Osteocyte (in vitro differentiated cells): ENCODE measurements at regions not wholly inside any gene's neighbourhood (a gene's known extent, or its start where the extent isn't known, plus 50 kb on each side); places are given as distances from the start of the nearest gene placed in this dataset.

Experiments
- DNase-seq: peaks from one replicate; pipeline ENCODE4 v3.0.0; 2021; ENCODE audit warnings: mixed read lengths; ENCODE audit not compliant: unreplicated experiment; ENCODE audit errors: extremely low spot score
- H3K27ac Mint-ChIP-seq: one replicate; pipeline ENCODE4 v1.8.0; 2021; ENCODE audit warnings: mild to moderate bottlenecking, mixed read lengths; ENCODE audit not compliant: unreplicated experiment
- H3K27me3 Mint-ChIP-seq: one replicate; pipeline ENCODE4 v1.8.0; 2021; ENCODE audit warnings: mixed read lengths; ENCODE audit not compliant: unreplicated experiment
- H3K36me3 Mint-ChIP-seq: one replicate; pipeline ENCODE4 v1.8.0; 2021; ENCODE audit warnings: mixed read lengths; ENCODE audit not compliant: unreplicated experiment
- H3K4me1 Mint-ChIP-seq: one replicate; pipeline ENCODE4 v1.8.0; 2021; ENCODE audit warnings: mixed read lengths; ENCODE audit not compliant: unreplicated experiment
- H3K4me3 Mint-ChIP-seq: one replicate; pipeline ENCODE4 v1.8.0; 2021; ENCODE audit warnings: mild to moderate bottlenecking, moderate library complexity, mixed read lengths; ENCODE audit not compliant: unreplicated experiment
- H3K9me3 Mint-ChIP-seq: one replicate; pipeline ENCODE4 v1.8.0; 2021; ENCODE audit warnings: mixed read lengths; ENCODE audit not compliant: unreplicated experiment
- CTCF ChIP-seq: fragments of 200-600 bp; sonication (generic); IDR thresholded peaks from 2 replicates; pipeline ENCODE4 v1.5.0; 2021; ENCODE audit warnings: antibody characterized with exemption, mild to moderate bottlenecking, moderate library complexity

GRCh38 chr11:135043434-135043833 is 631.4 kb upstream of the B3GAT1 start:
- no peak overlapping the region for H3K4me3 Mint-ChIP-seq

GRCh38 chr11:135037828-135038227 is 625.8 kb upstream of the B3GAT1 start:
- no peaks in the 10 kb centered on the region for H3K9me3 Mint-ChIP-seq
- no peaks in the 10 kb centered on the region for H3K4me1 Mint-ChIP-seq
- no peak for DNase-seq
- peaks cover 5% of the 10 kb centered on the region for H3K27me3 Mint-ChIP-seq
- no peaks in the 10 kb centered on the region for H3K36me3 Mint-ChIP-seq
- H3K27ac Mint-ChIP-seq = no peak overlapping the region
- no peak for TF ChIP-seq CTCF
- H3K4me3 Mint-ChIP-seq = no peak overlapping the region

More at GRCh38 chr11:135043434-135043833, 631.4 kb upstream of the B3GAT1 start:
- Mint-ChIP-seq H3K27ac (no peak overlapping the region), H3K9me3 (no peaks in the 10 kb centered on the region), H3K27me3 (no peaks in the 10 kb centered on the region), H3K36me3 (no peaks in the 10 kb centered on the region), H3K4me1 (no peaks in the 10 kb centered on the region)
- TF ChIP-seq CTCF = no peak
- no peak for DNase-seq

DNA sequence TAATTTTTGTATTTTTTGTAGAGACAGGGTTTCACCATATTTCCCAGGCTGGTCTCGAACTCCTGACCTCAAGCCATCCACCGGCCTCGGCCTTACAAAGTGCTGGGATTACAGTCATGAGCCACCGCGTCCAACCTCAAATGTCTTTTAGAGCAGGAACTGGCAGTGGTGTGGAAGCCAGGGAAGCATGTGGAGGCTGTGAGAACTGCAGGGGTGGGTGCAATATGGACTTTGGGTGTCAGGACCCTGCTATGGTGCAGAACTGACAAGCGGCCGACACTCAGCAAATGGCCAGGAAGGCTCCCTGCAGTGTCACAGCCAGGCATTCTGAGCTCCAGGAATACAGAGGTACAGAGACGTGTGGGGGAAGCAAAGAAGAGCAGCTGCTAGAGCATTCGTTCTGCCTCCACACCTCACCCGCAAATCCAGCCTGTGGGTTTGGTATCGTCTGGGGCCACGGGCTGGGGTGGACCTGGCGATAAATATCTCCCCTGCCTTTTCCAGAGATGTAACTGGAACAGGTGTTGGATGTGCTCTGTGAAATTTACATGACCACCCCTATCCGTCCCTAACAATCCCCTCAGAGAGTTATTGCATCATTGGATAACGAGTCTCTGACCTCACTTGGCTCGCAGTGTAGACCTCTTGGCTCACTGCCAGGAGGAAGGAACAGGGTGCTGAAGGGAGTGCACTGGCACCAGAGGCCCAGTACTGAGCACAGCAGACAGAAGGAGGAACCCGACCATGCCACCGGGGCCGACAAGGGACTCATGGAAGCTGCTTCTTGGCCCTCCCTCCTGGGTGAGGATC is 624.7 kb upstream of the B3GAT1 start:
- H3K4me3 Mint-ChIP-seq = no peak overlapping the region
- H3K27ac Mint-ChIP-seq = no peak overlapping the region
- H3K4me1 Mint-ChIP-seq = no peaks in the 10 kb centered on the region
- H3K9me3 Mint-ChIP-seq = no peaks in the 10 kb centered on the region
- H3K36me3 Mint-ChIP-seq = no peaks in the 10 kb centered on the region
- peaks cover 11% of the 10 kb centered on the region for H3K27me3 Mint-ChIP-seq
- DNase-seq = no peak
- TF ChIP-seq CTCF = no peak

DNA sequence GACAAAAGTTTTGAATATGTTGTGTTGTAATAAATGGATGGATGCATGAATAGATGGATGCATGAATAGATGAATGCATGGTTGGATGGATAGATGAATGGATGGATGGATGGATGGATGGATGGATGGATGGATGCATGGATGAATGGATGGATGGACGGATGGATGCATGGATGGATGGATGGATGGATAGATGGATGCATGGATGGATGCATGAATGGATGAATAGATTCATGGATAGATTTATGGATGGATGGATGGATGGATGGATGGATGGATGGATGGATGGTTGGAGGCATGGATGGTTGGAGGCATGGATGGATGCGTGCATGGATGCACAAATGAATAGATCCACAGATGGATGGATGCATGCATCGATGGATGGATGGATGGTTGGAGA is 623.2 kb upstream of the B3GAT1 start:
- no peak overlapping the region for H3K27ac Mint-ChIP-seq
- no peaks in the 10 kb centered on the region for H3K36me3 Mint-ChIP-seq

More for the DNA sequence above, 623.2 kb upstream of the B3GAT1 start:
- no peaks in the 10 kb centered on the region for H3K4me1 Mint-ChIP-seq
- TF ChIP-seq CTCF = no peak
- H3K9me3 Mint-ChIP-seq = no peaks in the 10 kb centered on the region
- peaks cover 11% of the 10 kb centered on the region for H3K27me3 Mint-ChIP-seq
- DNase-seq = no peak
- H3K4me3 Mint-ChIP-seq = no peak overlapping the region
